OCI-LY3 (cell line): ENCODE measurements at regions not wholly inside any gene's neighbourhood (a gene's known extent, or its start where the extent isn't known, plus 50 kb on each side); places are given as distances from the start of the nearest gene placed in this dataset.

Experiments used
- EZH2phosphoT487 ChIP-seq: fragments of 200-600 bp; shearing (Covaris generic); IDR thresholded peaks from 2 replicates; pipeline ENCODE4 v1.6.1; 2018; ENCODE audit warnings: antibody characterized with exemption, mixed run types, low read depth
- TF ChIP-seq, protein P1 (sequence below): fragments of 200-600, 300-600 bp; sonication (generic); IDR thresholded peaks from 2 replicates; pipeline ENCODE4 v1.5.1; 2014; ENCODE audit warnings: antibody characterized with exemption, low read length, low read depth

DNA sequence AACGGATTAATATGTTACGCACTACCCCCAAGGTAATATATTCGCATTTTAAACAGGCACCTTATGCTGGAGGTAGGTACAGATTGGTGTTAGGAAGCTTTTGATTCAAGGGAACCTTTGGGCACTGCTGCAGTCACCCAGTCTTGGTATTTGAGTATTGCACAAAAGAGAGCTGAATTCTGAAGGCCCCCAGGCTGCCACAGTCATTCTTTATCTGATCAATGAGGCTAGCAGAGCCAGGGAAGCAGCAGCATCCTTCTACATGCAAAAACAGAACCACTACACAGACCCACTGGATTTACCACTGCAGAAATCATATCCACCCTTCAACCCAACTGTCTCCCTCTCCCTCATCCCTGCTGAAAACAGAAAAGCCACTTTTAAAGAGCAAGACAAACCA, 121.2 kb upstream of the GRIN3A start:
- TF ChIP-seq, protein P1, sequence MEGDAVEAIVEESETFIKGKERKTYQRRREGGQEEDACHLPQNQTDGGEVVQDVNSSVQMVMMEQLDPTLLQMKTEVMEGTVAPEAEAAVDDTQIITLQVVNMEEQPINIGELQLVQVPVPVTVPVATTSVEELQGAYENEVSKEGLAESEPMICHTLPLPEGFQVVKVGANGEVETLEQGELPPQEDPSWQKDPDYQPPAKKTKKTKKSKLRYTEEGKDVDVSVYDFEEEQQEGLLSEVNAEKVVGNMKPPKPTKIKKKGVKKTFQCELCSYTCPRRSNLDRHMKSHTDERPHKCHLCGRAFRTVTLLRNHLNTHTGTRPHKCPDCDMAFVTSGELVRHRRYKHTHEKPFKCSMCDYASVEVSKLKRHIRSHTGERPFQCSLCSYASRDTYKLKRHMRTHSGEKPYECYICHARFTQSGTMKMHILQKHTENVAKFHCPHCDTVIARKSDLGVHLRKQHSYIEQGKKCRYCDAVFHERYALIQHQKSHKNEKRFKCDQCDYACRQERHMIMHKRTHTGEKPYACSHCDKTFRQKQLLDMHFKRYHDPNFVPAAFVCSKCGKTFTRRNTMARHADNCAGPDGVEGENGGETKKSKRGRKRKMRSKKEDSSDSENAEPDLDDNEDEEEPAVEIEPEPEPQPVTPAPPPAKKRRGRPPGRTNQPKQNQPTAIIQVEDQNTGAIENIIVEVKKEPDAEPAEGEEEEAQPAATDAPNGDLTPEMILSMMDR, result no peak
- no peak for TF ChIP-seq EZH2phosphoT487
